22Rv1 (cell line): ENCODE measurements at regions not wholly inside any gene's neighbourhood (a gene's known extent, or its start where the extent isn't known, plus 50 kb on each side); places are given as distances from the start of the nearest gene placed in this dataset.

Source experiments
- ZFX ChIP-seq: fragments of 450-650 bp; IDR thresholded peaks from 2 replicates; pipeline ENCODE4 v1.6.1; 2017; ENCODE audit warnings: antibody characterized with exemption, borderline replicate concordance
- TF ChIP-seq, protein P1 (sequence below): fragments of 450-650 bp; IDR thresholded peaks from 2 replicates; pipeline ENCODE4 v1.5.1; 2017; ENCODE audit warnings: mild to moderate bottlenecking

DNA sequence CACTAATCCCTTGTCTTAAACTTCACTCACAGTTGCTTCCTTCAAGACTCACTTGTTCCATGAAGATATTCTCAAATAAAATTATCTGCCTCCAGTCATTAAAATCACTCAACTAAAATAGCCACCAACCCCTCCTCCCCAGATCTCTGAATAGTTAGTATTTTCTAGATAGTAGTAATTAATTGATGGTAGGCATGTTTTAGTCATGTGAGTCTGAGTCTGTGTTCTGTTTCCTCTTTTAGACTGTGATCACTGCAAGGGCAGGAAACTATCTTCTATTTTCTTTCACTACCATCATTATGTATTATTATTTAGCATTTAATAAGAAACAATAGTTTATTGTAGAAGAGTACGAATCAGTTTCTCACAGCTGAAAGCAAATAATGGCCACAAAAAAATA, 1080.5 kb downstream of the IGSF11 start:
- TF ChIP-seq, protein P1, sequence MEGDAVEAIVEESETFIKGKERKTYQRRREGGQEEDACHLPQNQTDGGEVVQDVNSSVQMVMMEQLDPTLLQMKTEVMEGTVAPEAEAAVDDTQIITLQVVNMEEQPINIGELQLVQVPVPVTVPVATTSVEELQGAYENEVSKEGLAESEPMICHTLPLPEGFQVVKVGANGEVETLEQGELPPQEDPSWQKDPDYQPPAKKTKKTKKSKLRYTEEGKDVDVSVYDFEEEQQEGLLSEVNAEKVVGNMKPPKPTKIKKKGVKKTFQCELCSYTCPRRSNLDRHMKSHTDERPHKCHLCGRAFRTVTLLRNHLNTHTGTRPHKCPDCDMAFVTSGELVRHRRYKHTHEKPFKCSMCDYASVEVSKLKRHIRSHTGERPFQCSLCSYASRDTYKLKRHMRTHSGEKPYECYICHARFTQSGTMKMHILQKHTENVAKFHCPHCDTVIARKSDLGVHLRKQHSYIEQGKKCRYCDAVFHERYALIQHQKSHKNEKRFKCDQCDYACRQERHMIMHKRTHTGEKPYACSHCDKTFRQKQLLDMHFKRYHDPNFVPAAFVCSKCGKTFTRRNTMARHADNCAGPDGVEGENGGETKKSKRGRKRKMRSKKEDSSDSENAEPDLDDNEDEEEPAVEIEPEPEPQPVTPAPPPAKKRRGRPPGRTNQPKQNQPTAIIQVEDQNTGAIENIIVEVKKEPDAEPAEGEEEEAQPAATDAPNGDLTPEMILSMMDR = no peak
- no peak for TF ChIP-seq ZFX
